CD4-positive, alpha-beta T cell treated with Interferon alpha-2 for 1 hour (primary cell): ENCODE measurements at regions not wholly inside any gene's neighbourhood (a gene's known extent, or its start where the extent isn't known, plus 50 kb on each side); places are given as distances from the start of the nearest gene placed in this dataset.

ENCODE experiments used
- DNase-seq, 2 donors: peaks; one replicate each; pipeline ENCODE4 v3.0.0-alpha.2; 2020 to 2022

GRCh38 chr20:12395353-12395752, 477.7 kb downstream of the BTBD3 start:
- no peak for DNase-seq

GRCh38 chr20:12395760-12396159, 478.1 kb downstream of the BTBD3 start:
- no peak for DNase-seq

- DNase-seq, result no peak
Measured at GRCh38 chr20:12399110-12399836, 481.6 kb downstream of the BTBD3 start.

GRCh38 chr20:12404941-12405340, 487.2 kb downstream of the BTBD3 start:
- no peak for DNase-seq

- no peak for DNase-seq
Measured at GRCh38 chr20:12406978-12407377, 489.3 kb downstream of the BTBD3 start.

- no peak for DNase-seq
Measured at GRCh38 chr20:12409501-12409900, 491.8 kb downstream of the BTBD3 start.

GRCh38 chr20:12410783-12411182, 493.1 kb downstream of the BTBD3 start:
- DNase-seq, result no peak

- no peak for DNase-seq
Measured at GRCh38 chr20:12411246-12411940, 493.7 kb downstream of the BTBD3 start.

- no peak for DNase-seq
Measured at GRCh38 chr20:12413116-12413515, 495.4 kb downstream of the BTBD3 start.

- DNase-seq, result no peak
Measured at GRCh38 chr20:12414446-12415274, 497.0 kb downstream of the BTBD3 start.

- no peak for DNase-seq
Measured at GRCh38 chr20:12416281-12416680, 498.6 kb downstream of the BTBD3 start.

- DNase-seq, result no peak
Measured at GRCh38 chr20:12433724-12434123, 516.0 kb downstream of the BTBD3 start.

GRCh38 chr20:12434672-12435071, 517.0 kb downstream of the BTBD3 start:
- DNase-seq, result no peak

GRCh38 chr20:12435268-12435667, 517.6 kb downstream of the BTBD3 start:
- no peak for DNase-seq

GRCh38 chr20:12453711-12454110, 536.0 kb downstream of the BTBD3 start:
- no peak for DNase-seq

- no peak for DNase-seq
Measured at GRCh38 chr20:12455148-12455547, 537.5 kb downstream of the BTBD3 start.

GRCh38 chr20:12458241-12458640, 540.5 kb downstream of the BTBD3 start:
- DNase-seq, result no peak

GRCh38 chr20:12464036-12464435, 544.7 kb upstream of the SPTLC3 start:
- no peak for DNase-seq

- DNase-seq, result no peak
Measured at GRCh38 chr20:12466915-12467314, 541.9 kb upstream of the SPTLC3 start.

GRCh38 chr20:12467758-12468157, 541.0 kb upstream of the SPTLC3 start:
- no peak for DNase-seq

GRCh38 chr20:12482661-12483060, 526.1 kb upstream of the SPTLC3 start:
- no peak for DNase-seq

- DNase-seq, result no peak
Measured at GRCh38 chr20:12502443-12502842, 506.3 kb upstream of the SPTLC3 start.

- no peak for DNase-seq
Measured at GRCh38 chr20:12504779-12505178, 504.0 kb upstream of the SPTLC3 start.

- no peak for DNase-seq
Measured at GRCh38 chr20:12511499-12511898, 497.3 kb upstream of the SPTLC3 start.
